ENCODE measurements at regions not wholly inside any gene's neighbourhood (a gene's known extent, or its start where the extent isn't known, plus 50 kb on each side); places are given as distances from the start of the nearest gene placed in this dataset.
A peak's percentile ranks its signal among the peaks of the same experiment; 100 is the strongest.

DNA sequence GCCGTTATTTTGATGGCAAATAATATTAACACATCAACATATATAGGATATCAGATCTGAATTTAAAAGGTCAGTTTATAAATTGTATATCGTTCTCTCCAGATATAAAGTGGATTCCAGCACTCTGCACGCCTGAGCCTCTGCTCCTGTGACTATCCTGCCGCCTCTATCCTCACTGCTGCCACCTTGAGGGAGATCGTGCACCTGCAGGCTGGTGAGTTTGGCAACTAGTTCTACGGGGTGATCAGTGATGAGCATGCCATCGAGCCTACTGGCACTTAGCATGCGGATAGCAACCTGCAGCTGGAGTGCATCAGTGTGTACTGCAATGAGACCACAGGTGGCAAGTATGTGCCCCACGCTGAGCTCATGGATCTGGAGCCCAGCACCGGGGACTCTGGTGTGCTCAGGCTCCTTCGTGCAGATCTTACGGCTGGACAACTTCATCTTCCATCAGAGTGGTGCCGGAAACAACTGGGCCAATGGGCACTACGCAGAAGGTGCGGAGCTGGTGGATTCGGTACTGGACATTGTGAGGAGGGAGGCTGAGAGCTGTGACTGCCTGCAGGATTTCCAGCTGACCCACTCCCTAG lies 84.9 kb downstream of the FBXO5 start:
- no peak overlapping the region for H3K4me3 ChIP-seq (replicated peaks; ENCODE audit: low read depth, low read length)
- TF ChIP-seq, protein P1, sequence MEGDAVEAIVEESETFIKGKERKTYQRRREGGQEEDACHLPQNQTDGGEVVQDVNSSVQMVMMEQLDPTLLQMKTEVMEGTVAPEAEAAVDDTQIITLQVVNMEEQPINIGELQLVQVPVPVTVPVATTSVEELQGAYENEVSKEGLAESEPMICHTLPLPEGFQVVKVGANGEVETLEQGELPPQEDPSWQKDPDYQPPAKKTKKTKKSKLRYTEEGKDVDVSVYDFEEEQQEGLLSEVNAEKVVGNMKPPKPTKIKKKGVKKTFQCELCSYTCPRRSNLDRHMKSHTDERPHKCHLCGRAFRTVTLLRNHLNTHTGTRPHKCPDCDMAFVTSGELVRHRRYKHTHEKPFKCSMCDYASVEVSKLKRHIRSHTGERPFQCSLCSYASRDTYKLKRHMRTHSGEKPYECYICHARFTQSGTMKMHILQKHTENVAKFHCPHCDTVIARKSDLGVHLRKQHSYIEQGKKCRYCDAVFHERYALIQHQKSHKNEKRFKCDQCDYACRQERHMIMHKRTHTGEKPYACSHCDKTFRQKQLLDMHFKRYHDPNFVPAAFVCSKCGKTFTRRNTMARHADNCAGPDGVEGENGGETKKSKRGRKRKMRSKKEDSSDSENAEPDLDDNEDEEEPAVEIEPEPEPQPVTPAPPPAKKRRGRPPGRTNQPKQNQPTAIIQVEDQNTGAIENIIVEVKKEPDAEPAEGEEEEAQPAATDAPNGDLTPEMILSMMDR (IDR thresholded peaks at IDR 0.05; ENCODE audit: low read depth, low read length, missing control alignments): peak; percentile 96
- DNase-seq (ENCODE audit: extremely low read depth, low read depth): peak; percentile 44

DNA sequence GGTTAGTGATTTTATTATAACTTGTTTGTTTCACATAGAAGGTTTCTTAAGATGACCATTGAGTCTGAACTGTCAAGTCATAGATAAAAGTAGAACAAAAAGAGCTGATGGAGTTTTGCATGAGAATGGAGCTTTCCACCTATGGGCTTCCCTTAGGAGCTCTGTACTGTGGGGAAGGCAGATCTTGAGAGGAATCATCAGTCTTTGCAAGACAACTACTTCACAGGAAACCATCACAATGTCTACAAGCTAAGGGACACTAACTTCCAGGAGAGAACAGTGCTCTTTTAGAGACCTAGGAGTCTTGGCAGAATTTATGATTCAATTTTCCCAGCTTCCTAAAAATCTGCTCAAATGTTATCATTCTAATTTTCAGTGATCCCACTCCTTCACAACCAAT lies 78.2 kb downstream of the FBXO5 start:
- no peak overlapping the region for H3K4me3 ChIP-seq (replicated peaks; ENCODE audit: low read depth, low read length)
- TF ChIP-seq, protein P1 (IDR thresholded peaks at IDR 0.05; ENCODE audit: low read depth, low read length, missing control alignments): no peak
- no peak for DNase-seq (ENCODE audit: extremely low read depth, low read depth)

DNA sequence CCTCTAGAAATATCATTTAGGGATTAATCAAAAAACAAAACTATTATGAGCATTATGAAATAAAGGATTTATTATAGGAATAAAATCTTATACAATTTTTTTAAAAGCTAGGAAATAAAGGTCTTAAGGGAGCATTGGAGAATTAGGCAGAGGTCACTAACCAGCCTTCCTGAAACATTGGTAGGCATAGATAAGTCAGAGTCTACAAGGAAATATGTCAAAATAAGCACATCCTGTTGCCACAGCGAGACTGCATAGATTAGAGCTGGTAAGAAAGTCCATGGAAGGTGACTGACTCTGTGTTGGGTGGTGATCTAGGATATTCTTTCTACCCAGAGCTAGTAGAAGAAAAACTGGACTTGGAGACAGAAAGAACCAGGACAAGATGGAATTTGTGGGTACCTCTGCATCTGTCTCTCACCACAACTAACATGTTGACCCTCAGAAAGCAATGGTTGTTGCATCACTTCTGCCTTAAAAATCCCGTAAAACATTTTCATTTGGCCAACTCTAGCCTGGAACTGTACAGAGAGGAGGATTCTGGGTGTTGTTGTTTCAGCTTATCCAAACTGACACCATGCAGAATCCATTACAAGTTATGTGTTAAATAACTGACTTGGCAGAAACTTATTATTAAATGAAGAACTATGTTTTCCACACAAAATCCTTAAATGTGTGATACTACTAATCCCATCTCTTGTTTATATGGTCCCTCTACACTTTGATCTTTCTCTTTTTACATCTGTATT lies 77.1 kb downstream of the FBXO5 start:
- H3K4me3 ChIP-seq (replicated peaks; ENCODE audit: low read depth, low read length): no peak overlapping the region
- no peak for DNase-seq (ENCODE audit: extremely low read depth, low read depth)
- TF ChIP-seq, protein P1 (IDR thresholded peaks at IDR 0.05; ENCODE audit: low read depth, low read length, missing control alignments): no peak

DNA sequence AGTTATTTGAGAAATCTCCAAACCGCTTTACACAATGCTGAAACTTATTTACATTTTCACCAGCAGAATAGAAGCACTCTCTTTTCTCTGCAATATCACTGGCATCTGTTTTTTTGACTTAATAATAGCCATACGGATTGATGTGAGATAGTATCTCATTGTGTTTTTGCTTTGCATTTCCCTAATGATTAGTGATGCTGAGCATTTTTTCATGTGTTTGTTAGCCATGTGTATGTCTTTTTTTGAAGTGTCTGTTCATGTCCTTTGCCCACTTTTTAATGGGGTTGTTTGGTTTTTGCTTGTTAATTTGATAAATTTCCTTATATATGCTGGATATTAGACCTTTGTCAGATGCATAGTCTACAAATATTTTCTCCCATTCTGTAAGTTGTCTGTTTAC lies 73.6 kb downstream of the FBXO5 start:
- no peak for DNase-seq (ENCODE audit: extremely low read depth, low read depth)
- no peak overlapping the region for H3K4me3 ChIP-seq (replicated peaks; ENCODE audit: low read depth, low read length)
- TF ChIP-seq, protein P1 (IDR thresholded peaks at IDR 0.05; ENCODE audit: low read depth, low read length, missing control alignments): no peak

DNA sequence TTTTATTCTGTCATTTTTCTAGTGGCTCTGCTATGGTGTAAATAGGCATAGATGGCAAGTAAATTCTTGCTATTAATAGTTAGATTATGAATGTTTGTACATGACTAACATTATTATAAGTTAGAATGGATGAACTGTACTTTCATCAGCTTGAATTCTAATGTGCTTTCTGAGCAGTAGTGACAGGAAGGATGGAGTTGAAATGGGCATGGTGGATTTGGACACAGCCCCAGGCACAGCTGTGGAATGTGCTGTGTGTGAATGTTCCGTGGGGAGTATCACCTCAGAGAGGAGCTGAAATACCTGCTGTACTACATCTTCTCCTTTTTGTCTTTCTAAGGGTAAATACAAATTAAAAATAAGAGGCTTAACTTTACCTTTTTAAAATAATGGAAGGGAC lies 66.8 kb downstream of the FBXO5 start:
- TF ChIP-seq, protein P1 (IDR thresholded peaks at IDR 0.05; ENCODE audit: low read depth, low read length, missing control alignments): no peak
- H3K4me3 ChIP-seq (replicated peaks; ENCODE audit: low read depth, low read length): no peak overlapping the region
- DNase-seq (ENCODE audit: extremely low read depth, low read depth): no peak

DNA sequence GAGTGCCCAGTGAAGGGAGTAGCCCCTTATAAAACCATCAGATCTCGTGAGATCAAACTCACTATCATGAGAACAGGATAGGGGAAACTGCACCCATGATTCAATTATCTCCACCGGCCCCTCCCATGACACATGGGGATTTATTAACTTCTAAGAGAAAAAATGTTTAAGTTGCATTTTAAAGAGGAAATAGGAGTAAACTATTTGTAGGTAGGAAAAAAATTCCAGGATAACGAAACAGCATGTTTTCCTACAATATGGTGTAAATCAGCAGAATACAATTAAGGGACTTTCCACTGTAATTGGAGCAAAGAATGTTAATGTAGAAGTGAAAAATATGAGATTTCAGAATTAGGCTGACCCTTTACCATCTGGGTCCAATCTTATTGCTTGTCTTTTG lies 63.9 kb downstream of the FBXO5 start:
- no peak overlapping the region for H3K4me3 ChIP-seq (replicated peaks; ENCODE audit: low read depth, low read length)
- DNase-seq (ENCODE audit: extremely low read depth, low read depth): no peak
- TF ChIP-seq, protein P1 (IDR thresholded peaks at IDR 0.05; ENCODE audit: low read depth, low read length, missing control alignments): no peak
